HepG2 (cell line): ENCODE measurements at regions not wholly inside any gene's neighbourhood (a gene's known extent, or its start where the extent isn't known, plus 50 kb on each side); places are given as distances from the start of the nearest gene placed in this dataset.

Experiments used
- ATAC-seq: fragments of 200-7000 bp; cut with Tn5 transposase; 3 replicates; pipeline ENCODE4 v1.9.1; 2020; ENCODE audit warnings: mild to moderate bottlenecking, moderate library complexity
- BruUV-seq: library from RNA; stranded (reverse); fragments of 400-500 nt; replicated peaks from 2 replicates; lab custom pipeline; 2021; lab: Mats Ljungman, UMichigan
- CTCF ChIA-PET: fragments of 300-600 bp; formaldehyde crosslinking; extraction: SDS; loops from one replicate; lab custom pipeline; 2021; ENCODE audit warnings: low total read pairs, inconsistent platforms, low intra/inter-chr PET ratio; lab: Yijun Ruan, JAX
- POLR2A ChIA-PET: fragments of 350-600 bp; sonication (Branson Sonifier 250); formaldehyde crosslinking; loops from one replicate; lab custom pipeline; 2020; ENCODE audit warnings: antibody characterized with exemption, inconsistent platforms; lab: Yijun Ruan, JAX
- DNase-seq: peaks from one replicate; pipeline ENCODE4 v3.0.0-alpha.2; 2015; ENCODE audit warnings: low spot score
- FAIRE-seq: peaks from 3 replicates; lab custom pipeline; 2011; peaks lifted over from hg19 to GRCh38; lab: Jason Lieb, UNC
- H2AFZ ChIP-seq: one replicate; pipeline ENCODE4 v1.6.1; 2011; ENCODE audit warnings: low read length, inconsistent platforms
- H3K27ac ChIP-seq: fragments of 300-600 bp; 3 replicates; pipeline ENCODE4 v1.8.0; 2011; ENCODE audit warnings: mixed run types, mild to moderate bottlenecking, mixed read lengths, low read length, inconsistent platforms; ENCODE audit not compliant: insufficient read depth; ENCODE audit errors: extremely low read length
- H3K27me3 ChIP-seq, 2 experiments: fragments of 200-600 bp in 1 of 2; 2 replicates in 1 of 2; 3 replicates in 1 of 2; pipeline versions ENCODE4 v1.6.0 to v1.8.0; 2011; ENCODE audit warnings: low read length in 2 of 2, mild to moderate bottlenecking in 2 of 2, moderate library complexity in 2 of 2, inconsistent platforms in 1 of 2; ENCODE audit not compliant: insufficient read depth in 2 of 2, control insufficient read depth in 1 of 2
- H3K36me3 ChIP-seq, 2 experiments: fragments of 200-600 bp in 1 of 2; replicated peaks in 1 of 2; 2 replicates in 1 of 2; 3 replicates in 1 of 2; pipeline versions ENCODE4 v1.5.1 to v1.8.0; 2011; ENCODE audit warnings: low read length in 2 of 2, inconsistent platforms in 1 of 2; ENCODE audit not compliant: insufficient read depth in 2 of 2, control insufficient read depth in 1 of 2
- H3K4me1 ChIP-seq: 2 replicates; pipeline ENCODE4 v1.5.1; 2012; ENCODE audit warnings: low read length, inconsistent platforms; ENCODE audit not compliant: insufficient read depth
- H3K4me2 ChIP-seq: 2 replicates; pipeline ENCODE4 v1.6.0; 2011; ENCODE audit warnings: low read depth, low read length, inconsistent platforms
- H3K4me3 ChIP-seq, 3 experiments: fragments of 200-600 bp in 1 of 3; sonication (generic), shearing (Covaris generic) in 1 of 3; replicated peaks in 1 of 3; 2 replicates each; pipeline ENCODE4 v1.5.1; 2011 to 2016; ENCODE audit warnings: low read length in 3 of 3, inconsistent platforms in 2 of 3, low read depth in 2 of 3, mild to moderate bottlenecking in 2 of 3, control low read depth in 1 of 3, mixed read lengths in 1 of 3; ENCODE audit not compliant: insufficient read depth in 1 of 3
- H3K79me2 ChIP-seq: one replicate; pipeline ENCODE4 v1.6.1; 2011; ENCODE audit warnings: low read length, inconsistent platforms; ENCODE audit not compliant: insufficient read depth
- H3K9ac ChIP-seq: 2 replicates; pipeline ENCODE4 v1.6.0; 2011; ENCODE audit warnings: mild to moderate bottlenecking, low read depth, low read length, inconsistent platforms; ENCODE audit not compliant: insufficient read depth
- H3K9me3 ChIP-seq: 2 replicates; pipeline ENCODE4 v1.5.1; 2012; ENCODE audit warnings: mild to moderate bottlenecking, low read length
- H4K20me1 ChIP-seq: 2 replicates; pipeline ENCODE4 v1.6.0; 2011; ENCODE audit warnings: inconsistent platforms, mild to moderate bottlenecking, low read length, moderate library complexity; ENCODE audit not compliant: insufficient read depth
- ELF1 ChIP-seq: sonication (generic); formaldehyde crosslinking; IDR thresholded peaks from 2 replicates; pipeline ENCODE4 v1.4.0; 2020; ENCODE audit warnings: missing genetic modification reagents
- KDM5A ChIP-seq: fragments of 200-600 bp; sonication (generic); IDR thresholded peaks from 2 replicates; pipeline ENCODE4 v1.7.0; 2018; ENCODE audit warnings: antibody characterized with exemption, mild to moderate bottlenecking, low read length, borderline replicate concordance
- KLF12 ChIP-seq: sonication (generic); formaldehyde crosslinking; IDR thresholded peaks from 2 replicates; pipeline ENCODE4 v1.4.0; 2020; ENCODE audit warnings: missing genetic modification reagents, borderline replicate concordance
- NR3C1 ChIP-seq: sonication (generic); formaldehyde crosslinking; IDR thresholded peaks from 2 replicates; pipeline ENCODE4 v1.4.0; 2020; ENCODE audit warnings: missing genetic modification reagents
- PHF5A ChIP-seq: IDR thresholded peaks from one replicate; pipeline ENCODE4 v1.6.1; 2018; ENCODE audit warnings: low read depth, missing genetic modification reagents; ENCODE audit not compliant: unreplicated experiment
- ZNF775 ChIP-seq: sonication (generic); formaldehyde crosslinking; IDR thresholded peaks from 2 replicates; pipeline ENCODE4 v1.4.0; 2020; ENCODE audit warnings: missing genetic modification reagents, mild to moderate bottlenecking, moderate library complexity, borderline replicate concordance
- ZNF782 ChIP-seq: sonication (generic); formaldehyde crosslinking; IDR thresholded peaks from 2 replicates; pipeline ENCODE4 v1.4.0; 2020; ENCODE audit warnings: missing genetic modification reagents, mild to moderate bottlenecking, borderline replicate concordance
- WGBS: methylation state at CpG from one replicate; pipeline ENCODE4 v1.1.6; 2017; ENCODE audit warnings: low lambda C conversion rate; 5-methylcytosine and 5-hydroxymethylcytosine counted together
- in situ Hi-C: cut with HindIII; loops from 2 replicates; pipeline ENCODE4 v1.10.0; 2017; ENCODE audit warnings: low pct_unique_long_range_greater_than_20kb; ENCODE audit not compliant: extremely low pct_ligation_motif_present
- intact Hi-C: fragments of 100-400 bp; cut with micrococcal nuclease; formaldehyde crosslinking; loops from one replicate; pipeline ENCODE4 v1.10.0; 2022; ENCODE audit not compliant: unreplicated experiment
- TF ChIP-seq, protein P1 (sequence below): sonication (generic); formaldehyde crosslinking; IDR thresholded peaks from 2 replicates; pipeline ENCODE4 v1.4.0; 2020; ENCODE audit warnings: missing genetic modification reagents
- TF ChIP-seq, protein P2 (sequence below): sonication (generic); formaldehyde crosslinking; IDR thresholded peaks from 2 replicates; pipeline ENCODE4 v1.4.0; 2020; ENCODE audit warnings: missing genetic modification reagents
- TF ChIP-seq, protein P3 (sequence below): sonication (generic); formaldehyde crosslinking; IDR thresholded peaks from 2 replicates; pipeline ENCODE4 v1.4.0; 2020; ENCODE audit warnings: missing genetic modification reagents, mild to moderate bottlenecking, borderline replicate concordance
- TF ChIP-seq, protein P4 (sequence below): sonication (generic); formaldehyde crosslinking; IDR thresholded peaks from 2 replicates; pipeline ENCODE4 v1.9.0; 2022; ENCODE audit warnings: missing genetic modification reagents, mild to moderate bottlenecking, borderline replicate concordance

DNA sequence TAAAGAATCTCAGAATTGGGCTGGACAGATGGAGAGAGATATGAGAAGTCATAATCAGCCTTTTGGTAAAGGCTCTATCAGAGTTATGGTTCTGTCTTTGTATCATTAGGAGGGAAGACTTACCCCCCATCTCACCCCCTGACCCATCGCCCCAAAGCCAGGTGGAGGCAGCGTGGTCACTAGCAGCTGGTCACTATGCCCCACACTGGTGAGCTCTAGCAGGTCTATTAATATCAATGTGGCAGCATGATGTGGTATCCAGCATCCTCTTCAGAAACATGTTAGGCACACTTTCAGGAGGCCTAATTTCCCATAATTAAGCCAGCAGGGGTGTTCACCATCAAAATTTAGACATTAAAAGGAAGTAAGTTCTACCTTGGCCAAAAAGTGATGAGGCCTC is 183.8 kb upstream of the COX10 start (continued):
- TF ChIP-seq, protein P1, sequence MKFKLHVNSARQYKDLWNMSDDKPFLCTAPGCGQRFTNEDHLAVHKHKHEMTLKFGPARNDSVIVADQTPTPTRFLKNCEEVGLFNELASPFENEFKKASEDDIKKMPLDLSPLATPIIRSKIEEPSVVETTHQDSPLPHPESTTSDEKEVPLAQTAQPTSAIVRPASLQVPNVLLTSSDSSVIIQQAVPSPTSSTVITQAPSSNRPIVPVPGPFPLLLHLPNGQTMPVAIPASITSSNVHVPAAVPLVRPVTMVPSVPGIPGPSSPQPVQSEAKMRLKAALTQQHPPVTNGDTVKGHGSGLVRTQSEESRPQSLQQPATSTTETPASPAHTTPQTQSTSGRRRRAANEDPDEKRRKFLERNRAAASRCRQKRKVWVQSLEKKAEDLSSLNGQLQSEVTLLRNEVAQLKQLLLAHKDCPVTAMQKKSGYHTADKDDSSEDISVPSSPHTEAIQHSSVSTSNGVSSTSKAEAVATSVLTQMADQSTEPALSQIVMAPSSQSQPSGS: no peak
- no peak for TF ChIP-seq KDM5A
- TF ChIP-seq, protein P2, sequence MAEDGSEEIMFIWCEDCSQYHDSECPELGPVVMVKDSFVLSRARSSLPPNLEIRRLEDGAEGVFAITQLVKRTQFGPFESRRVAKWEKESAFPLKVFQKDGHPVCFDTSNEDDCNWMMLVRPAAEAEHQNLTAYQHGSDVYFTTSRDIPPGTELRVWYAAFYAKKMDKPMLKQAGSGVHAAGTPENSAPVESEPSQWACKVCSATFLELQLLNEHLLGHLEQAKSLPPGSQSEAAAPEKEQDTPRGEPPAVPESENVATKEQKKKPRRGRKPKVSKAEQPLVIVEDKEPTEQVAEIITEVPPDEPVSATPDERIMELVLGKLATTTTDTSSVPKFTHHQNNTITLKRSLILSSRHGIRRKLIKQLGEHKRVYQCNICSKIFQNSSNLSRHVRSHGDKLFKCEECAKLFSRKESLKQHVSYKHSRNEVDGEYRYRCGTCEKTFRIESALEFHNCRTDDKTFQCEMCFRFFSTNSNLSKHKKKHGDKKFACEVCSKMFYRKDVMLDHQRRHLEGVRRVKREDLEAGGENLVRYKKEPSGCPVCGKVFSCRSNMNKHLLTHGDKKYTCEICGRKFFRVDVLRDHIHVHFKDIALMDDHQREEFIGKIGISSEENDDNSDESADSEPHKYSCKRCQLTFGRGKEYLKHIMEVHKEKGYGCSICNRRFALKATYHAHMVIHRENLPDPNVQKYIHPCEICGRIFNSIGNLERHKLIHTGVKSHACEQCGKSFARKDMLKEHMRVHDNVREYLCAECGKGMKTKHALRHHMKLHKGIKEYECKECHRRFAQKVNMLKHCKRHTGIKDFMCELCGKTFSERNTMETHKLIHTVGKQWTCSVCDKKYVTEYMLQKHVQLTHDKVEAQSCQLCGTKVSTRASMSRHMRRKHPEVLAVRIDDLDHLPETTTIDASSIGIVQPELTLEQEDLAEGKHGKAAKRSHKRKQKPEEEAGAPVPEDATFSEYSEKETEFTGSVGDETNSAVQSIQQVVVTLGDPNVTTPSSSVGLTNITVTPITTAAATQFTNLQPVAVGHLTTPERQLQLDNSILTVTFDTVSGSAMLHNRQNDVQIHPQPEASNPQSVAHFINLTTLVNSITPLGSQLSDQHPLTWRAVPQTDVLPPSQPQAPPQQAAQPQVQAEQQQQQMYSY: no peak

DNA sequence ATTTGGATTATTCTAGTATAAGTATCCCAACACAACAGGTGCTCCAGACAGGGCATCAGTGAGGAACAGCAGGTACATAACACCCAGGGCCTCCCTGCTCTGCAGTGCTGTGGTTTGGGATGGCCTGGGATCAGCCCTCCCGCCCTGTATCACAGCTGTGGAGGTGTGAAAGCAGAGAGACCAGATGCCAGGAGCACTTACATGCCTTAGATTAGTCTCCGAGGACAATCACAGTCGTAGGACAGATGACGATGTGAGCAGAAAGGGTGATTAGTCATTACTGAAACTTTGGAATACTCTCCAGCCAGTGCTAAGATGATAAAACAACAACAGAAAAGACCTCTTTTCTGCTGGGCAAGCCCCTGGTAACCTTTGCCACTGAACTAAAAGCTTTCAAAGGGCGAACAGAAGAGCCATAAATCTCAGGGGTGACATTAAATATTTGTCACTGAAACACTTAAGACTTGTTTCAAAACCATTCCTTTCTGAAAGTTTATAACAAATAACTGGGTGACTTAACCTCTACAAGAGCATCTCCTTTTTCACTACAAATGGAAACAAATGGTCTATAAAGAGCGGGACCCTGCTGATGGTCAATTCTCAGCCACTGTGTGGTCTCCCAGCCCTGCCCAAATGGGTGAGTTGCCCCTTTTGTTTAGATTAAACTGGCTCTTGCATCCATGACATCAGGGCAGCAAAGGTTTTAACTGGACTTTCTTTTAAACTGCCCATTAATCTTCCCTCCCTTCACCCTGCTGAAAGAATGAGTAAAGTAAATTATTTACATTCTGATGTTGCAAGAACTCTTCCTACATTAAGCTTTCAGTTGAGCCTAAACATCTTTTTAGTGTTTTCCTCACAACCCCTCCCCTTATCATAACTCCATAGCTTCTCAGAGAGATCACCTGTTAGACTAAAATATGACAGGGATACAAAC is 183.1 kb upstream of the COX10 start:
- Histone ChIP-seq H3K27ac (no peak overlapping the region), H4K20me1 (no peaks in the 10 kb centered on the region), H3K4me2 (no peak overlapping the region), H3K4me3 (no peak overlapping the region), H3K79me2 (no peaks in the 10 kb centered on the region), H3K36me3 (no peaks in the 10 kb centered on the region), H3K27me3 (no peaks in the 10 kb centered on the region), H3K4me1 (peaks cover 16% of the 10 kb centered on the region; the same call in 1 of the 2 replicates), H3K9me3 (no peaks in the 10 kb centered on the region), H2AFZ (no peak overlapping the region), H3K9ac (no peak overlapping the region)
- BruUV-seq: no TSS peak
- CTCF ChIA-PET: no interaction called here
- in situ Hi-C loops (no loop called here), intact Hi-C loops (no loop called here)
- ATAC-seq (no peak), DNase-seq (no peak), FAIRE-seq (no peak)
- POLR2A ChIA-PET: no interaction called here
- WGBS: 24% methylated on average over 6 of the region's 6 CpGs
- TF ChIP-seq KLF12 (no peak), ZNF775 (CRISPR knock-in tag) (no peak), ELF1 (no peak), NR3C1 (CRISPR knock-in tag) (no peak), ZNF782 (no peak), PHF5A (CRISPR knock-in tag) (no peak)
- TF ChIP-seq, protein P3, sequence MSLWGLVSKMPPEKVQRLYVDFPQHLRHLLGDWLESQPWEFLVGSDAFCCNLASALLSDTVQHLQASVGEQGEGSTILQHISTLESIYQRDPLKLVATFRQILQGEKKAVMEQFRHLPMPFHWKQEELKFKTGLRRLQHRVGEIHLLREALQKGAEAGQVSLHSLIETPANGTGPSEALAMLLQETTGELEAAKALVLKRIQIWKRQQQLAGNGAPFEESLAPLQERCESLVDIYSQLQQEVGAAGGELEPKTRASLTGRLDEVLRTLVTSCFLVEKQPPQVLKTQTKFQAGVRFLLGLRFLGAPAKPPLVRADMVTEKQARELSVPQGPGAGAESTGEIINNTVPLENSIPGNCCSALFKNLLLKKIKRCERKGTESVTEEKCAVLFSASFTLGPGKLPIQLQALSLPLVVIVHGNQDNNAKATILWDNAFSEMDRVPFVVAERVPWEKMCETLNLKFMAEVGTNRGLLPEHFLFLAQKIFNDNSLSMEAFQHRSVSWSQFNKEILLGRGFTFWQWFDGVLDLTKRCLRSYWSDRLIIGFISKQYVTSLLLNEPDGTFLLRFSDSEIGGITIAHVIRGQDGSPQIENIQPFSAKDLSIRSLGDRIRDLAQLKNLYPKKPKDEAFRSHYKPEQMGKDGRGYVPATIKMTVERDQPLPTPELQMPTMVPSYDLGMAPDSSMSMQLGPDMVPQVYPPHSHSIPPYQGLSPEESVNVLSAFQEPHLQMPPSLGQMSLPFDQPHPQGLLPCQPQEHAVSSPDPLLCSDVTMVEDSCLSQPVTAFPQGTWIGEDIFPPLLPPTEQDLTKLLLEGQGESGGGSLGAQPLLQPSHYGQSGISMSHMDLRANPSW: no peak
- TF ChIP-seq, protein P4, sequence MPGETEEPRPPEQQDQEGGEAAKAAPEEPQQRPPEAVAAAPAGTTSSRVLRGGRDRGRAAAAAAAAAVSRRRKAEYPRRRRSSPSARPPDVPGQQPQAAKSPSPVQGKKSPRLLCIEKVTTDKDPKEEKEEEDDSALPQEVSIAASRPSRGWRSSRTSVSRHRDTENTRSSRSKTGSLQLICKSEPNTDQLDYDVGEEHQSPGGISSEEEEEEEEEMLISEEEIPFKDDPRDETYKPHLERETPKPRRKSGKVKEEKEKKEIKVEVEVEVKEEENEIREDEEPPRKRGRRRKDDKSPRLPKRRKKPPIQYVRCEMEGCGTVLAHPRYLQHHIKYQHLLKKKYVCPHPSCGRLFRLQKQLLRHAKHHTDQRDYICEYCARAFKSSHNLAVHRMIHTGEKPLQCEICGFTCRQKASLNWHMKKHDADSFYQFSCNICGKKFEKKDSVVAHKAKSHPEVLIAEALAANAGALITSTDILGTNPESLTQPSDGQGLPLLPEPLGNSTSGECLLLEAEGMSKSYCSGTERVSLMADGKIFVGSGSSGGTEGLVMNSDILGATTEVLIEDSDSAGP (CRISPR knock-in tag): no peak
